CD14-positive monocyte (primary cell): ENCODE measurements at regions not wholly inside any gene's neighbourhood (a gene's known extent, or its start where the extent isn't known, plus 50 kb on each side); places are given as distances from the start of the nearest gene placed in this dataset.
A peak's percentile ranks its signal among the peaks of the same experiment; 100 is the strongest.

Experiments
- DNase-seq, 3 donors: peaks; one replicate each; pipeline ENCODE4 v3.0.0-alpha.2; 2011 to 2022
- H2AFZ ChIP-seq: 2 replicates; pipeline ENCODE4 v1.6.0; 2012; ENCODE audit warnings: mild to moderate bottlenecking, low read depth, low read length, inconsistent platforms; ENCODE audit not compliant: insufficient read depth, poor library complexity, severe bottlenecking
- H3K27ac ChIP-seq, 2 donors: 1 replicate in 1 of 2; 2 replicates in 1 of 2; pipeline ENCODE4 v1.5.1; 2012 to 2013; ENCODE audit warnings: low read length in 2 of 2, control low read depth in 1 of 2, inconsistent platforms in 1 of 2, low read depth in 1 of 2, mild to moderate bottlenecking in 1 of 2
- H3K27me3 ChIP-seq, 2 donors: one replicate each; pipeline versions ENCODE4 v1.6.0 to v1.6.1; 2011 to 2013; ENCODE audit warnings: low read length in 2 of 2; ENCODE audit not compliant: control insufficient read depth in 2 of 2, insufficient read depth in 2 of 2
- H3K36me3 ChIP-seq, 2 donors: replicated peaks in 1 of 2; 1 replicate in 1 of 2; 2 replicates in 1 of 2; pipeline versions ENCODE4 v1.5.1 to v1.6.1; 2012 to 2013; ENCODE audit warnings: low read length in 2 of 2, control low read depth in 1 of 2, inconsistent platforms in 1 of 2, mild to moderate bottlenecking in 1 of 2; ENCODE audit not compliant: insufficient read depth in 2 of 2, control insufficient read depth in 1 of 2
- H3K4me1 ChIP-seq, 2 donors: 1 replicate in 1 of 2; 2 replicates in 1 of 2; pipeline versions ENCODE4 v1.5.1 to v1.6.1; 2012 to 2013; ENCODE audit warnings: low read length in 2 of 2, control low read depth in 1 of 2, inconsistent platforms in 1 of 2, mild to moderate bottlenecking in 1 of 2, moderate library complexity in 1 of 2; ENCODE audit not compliant: insufficient read depth in 2 of 2, control insufficient read depth in 1 of 2
- H3K4me2 ChIP-seq: replicated peaks from 2 replicates; pipeline ENCODE3; 2012; ENCODE audit warnings: low read length, moderate library complexity, mild to moderate bottlenecking; ENCODE audit not compliant: poor library complexity, severe bottlenecking; ENCODE audit errors: extremely low read depth
- H3K4me3 ChIP-seq, 3 experiments: fragments of 200-600 bp in 1 of 3; sonication (generic) in 1 of 3; replicated peaks in 1 of 3; 1 replicate in 2 of 3; 2 replicates in 1 of 3; pipeline ENCODE4 v1.5.1; 2011 to 2013; ENCODE audit warnings: low read length in 3 of 3, mild to moderate bottlenecking in 3 of 3, control low read depth in 2 of 3, low read depth in 2 of 3, inconsistent platforms in 1 of 3, moderate library complexity in 1 of 3
- H3K79me2 ChIP-seq: 2 replicates; pipeline ENCODE4 v1.6.0; 2012; ENCODE audit warnings: mild to moderate bottlenecking, control low read depth, inconsistent platforms, low read length, moderate library complexity; ENCODE audit not compliant: insufficient read depth
- H3K9ac ChIP-seq: 2 replicates; pipeline ENCODE4 v1.6.0; 2017; ENCODE audit warnings: low read length, mild to moderate bottlenecking; ENCODE audit not compliant: insufficient read depth, poor library complexity, severe bottlenecking
- H3K9me3 ChIP-seq, 2 donors: replicated peaks in 1 of 2; 1 replicate in 1 of 2; 2 replicates in 1 of 2; pipeline versions ENCODE4 v1.5.1 to v1.6.1; 2012 to 2013; ENCODE audit warnings: low read length in 2 of 2, control low read depth in 1 of 2; ENCODE audit not compliant: control insufficient read depth in 1 of 2, insufficient read depth in 1 of 2
- H4K20me1 ChIP-seq: 2 replicates; pipeline ENCODE4 v1.6.0; 2012; ENCODE audit warnings: mild to moderate bottlenecking, low read length, control low read depth, moderate library complexity; ENCODE audit not compliant: insufficient read depth
- H3K27ac Mint-ChIP-seq, 7 donors: one replicate each; pipeline ENCODE4 v1.8.0; 2020; ENCODE audit warnings: mild to moderate bottlenecking in 7 of 7, mixed read lengths in 7 of 7, moderate library complexity in 6 of 7, inconsistent platforms in 2 of 7
- H3K27me3 Mint-ChIP-seq, 3 donors: one replicate each; pipeline ENCODE4 v1.8.0; 2021 to 2022; ENCODE audit warnings: low read depth in 3 of 3, mild to moderate bottlenecking in 3 of 3, mixed read lengths in 3 of 3, moderate library complexity in 3 of 3, inconsistent platforms in 1 of 3
- H3K36me3 Mint-ChIP-seq, 2 donors: one replicate each; pipeline ENCODE4 v1.8.0; 2020; ENCODE audit warnings: mixed read lengths in 2 of 2, inconsistent platforms in 1 of 2, mild to moderate bottlenecking in 1 of 2
- H3K4me1 Mint-ChIP-seq: one replicate; pipeline ENCODE4 v1.8.0; 2020; ENCODE audit warnings: mild to moderate bottlenecking, mixed read lengths
- H3K4me3 Mint-ChIP-seq, 2 donors: one replicate each; pipeline ENCODE4 v1.8.0; 2020; ENCODE audit warnings: mild to moderate bottlenecking in 2 of 2, mixed read lengths in 2 of 2, moderate library complexity in 1 of 2
- H3K9me3 Mint-ChIP-seq, 7 donors: one replicate each; pipeline ENCODE4 v1.8.0; 2020 to 2022; ENCODE audit warnings: mixed read lengths in 7 of 7, mild to moderate bottlenecking in 6 of 7, moderate library complexity in 6 of 7, inconsistent platforms in 2 of 7
- WGBS: methylation state at CpG from one replicate; pipeline ENCODE4 v1.1.5; 2013; ENCODE audit warnings: missing lambda C conversion rate; ENCODE audit not compliant: insufficient coverage; 5-methylcytosine and 5-hydroxymethylcytosine counted together
- intact Hi-C, 2 donors: fragments of 100-400 bp; cut with micrococcal nuclease; formaldehyde crosslinking; loops; one replicate each; pipeline versions ENCODE4 v1.15.0 to v1.15.1; 2023
- TF ChIP-seq, protein P1 (sequence below): fragments of 200-600 bp; IDR thresholded peaks from one replicate; pipeline ENCODE4 v1.8.0; 2022; ENCODE audit warnings: antibody characterized with exemption, mild to moderate bottlenecking

DNA sequence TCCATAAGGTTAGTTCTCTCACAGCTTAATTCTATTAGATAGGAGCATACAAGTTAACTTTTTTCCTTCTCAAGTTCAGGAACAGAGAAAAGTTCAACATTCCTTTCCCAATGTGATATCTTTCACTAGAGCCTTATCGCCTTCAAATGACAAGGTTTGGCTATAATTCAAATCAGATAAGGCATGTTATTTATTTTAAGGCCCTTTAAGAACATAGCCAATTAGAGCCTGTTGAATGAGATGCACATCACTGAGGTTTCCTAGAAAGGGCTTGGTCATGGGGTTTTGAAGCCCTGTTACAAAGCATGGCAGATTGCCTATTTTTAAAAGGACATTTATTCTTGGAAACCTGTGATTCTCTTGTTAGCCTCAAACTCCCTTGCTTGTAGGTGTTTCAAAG lies 123.4 kb downstream of the BASP1 start:
- H4K20me1 ChIP-seq, result no peaks in the 10 kb centered on the region
- no peaks in the 10 kb centered on the region for H3K27me3 ChIP-seq
- peaks cover 8 to 21% of the 10 kb centered on the region in 2 donors for H3K9me3 ChIP-seq
- no peak for DNase-seq
- H2AFZ ChIP-seq, result no peak overlapping the region
- no peak overlapping the region for H3K4me2 ChIP-seq
- Mint-ChIP-seq H3K27me3 (peaks cover 0 to 3% (median 0%) of the 10 kb centered on the region in 3 donors), H3K4me3 (no peak overlapping the region), H3K36me3 (no peaks in the 10 kb centered on the region), H3K4me1 (peaks cover 7% of the 10 kb centered on the region), H3K9me3 (peaks cover 6 to 19% (median 14%) of the 10 kb centered on the region in 7 donors), H3K27ac (no peak overlapping the region)
- TF ChIP-seq, protein P1, sequence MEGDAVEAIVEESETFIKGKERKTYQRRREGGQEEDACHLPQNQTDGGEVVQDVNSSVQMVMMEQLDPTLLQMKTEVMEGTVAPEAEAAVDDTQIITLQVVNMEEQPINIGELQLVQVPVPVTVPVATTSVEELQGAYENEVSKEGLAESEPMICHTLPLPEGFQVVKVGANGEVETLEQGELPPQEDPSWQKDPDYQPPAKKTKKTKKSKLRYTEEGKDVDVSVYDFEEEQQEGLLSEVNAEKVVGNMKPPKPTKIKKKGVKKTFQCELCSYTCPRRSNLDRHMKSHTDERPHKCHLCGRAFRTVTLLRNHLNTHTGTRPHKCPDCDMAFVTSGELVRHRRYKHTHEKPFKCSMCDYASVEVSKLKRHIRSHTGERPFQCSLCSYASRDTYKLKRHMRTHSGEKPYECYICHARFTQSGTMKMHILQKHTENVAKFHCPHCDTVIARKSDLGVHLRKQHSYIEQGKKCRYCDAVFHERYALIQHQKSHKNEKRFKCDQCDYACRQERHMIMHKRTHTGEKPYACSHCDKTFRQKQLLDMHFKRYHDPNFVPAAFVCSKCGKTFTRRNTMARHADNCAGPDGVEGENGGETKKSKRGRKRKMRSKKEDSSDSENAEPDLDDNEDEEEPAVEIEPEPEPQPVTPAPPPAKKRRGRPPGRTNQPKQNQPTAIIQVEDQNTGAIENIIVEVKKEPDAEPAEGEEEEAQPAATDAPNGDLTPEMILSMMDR, result no peak
- no peaks in the 10 kb centered on the region for H3K36me3 ChIP-seq
- no peak overlapping the region for H3K9ac ChIP-seq
- H3K79me2 ChIP-seq, result no peaks in the 10 kb centered on the region
- H3K4me3 ChIP-seq, result no peak overlapping the region
- H3K27ac ChIP-seq, result no peak overlapping the region
- intact Hi-C loops, result loop anchor here in 1 of 2 donors (10.0 kb wide), 1 partner anchor 116 kb away; no protein-coding TSS in a partner anchor
- no CpG with 5 or more reads among the region's 1 CpG for WGBS
- H3K4me1 ChIP-seq, result no peaks in the 10 kb centered on the region

DNA sequence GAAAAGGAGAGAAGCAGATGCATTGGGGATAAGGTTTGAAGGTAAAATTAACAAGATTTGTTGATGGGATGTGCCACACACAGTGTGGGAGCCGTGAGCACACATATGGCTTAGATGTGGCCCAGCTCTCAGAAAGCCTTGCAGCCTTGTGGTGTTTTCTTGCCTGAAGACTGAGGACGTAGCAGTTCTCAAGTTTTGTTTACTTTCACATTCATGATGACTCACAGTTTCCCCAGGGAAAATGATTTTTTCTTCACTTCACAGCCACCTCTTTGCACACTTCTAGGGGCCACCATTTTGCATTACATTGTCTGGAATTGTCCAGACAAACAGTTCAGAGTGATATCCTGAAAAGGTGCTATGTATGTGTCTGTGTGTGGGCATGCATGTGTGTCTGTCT lies 126.2 kb downstream of the BASP1 start:
- no peaks in the 10 kb centered on the region for H3K27me3 ChIP-seq
- no peak overlapping the region for H3K27ac ChIP-seq
- no peak overlapping the region for H3K9ac ChIP-seq
- peaks cover 0 to 2% of the 10 kb centered on the region in 2 donors for H3K9me3 ChIP-seq
- peak in 2 of 3 donors; percentile 15 to 33 for DNase-seq
- H3K36me3 ChIP-seq, result no peaks in the 10 kb centered on the region
- H3K4me3 ChIP-seq, result no peak overlapping the region
- H3K4me1 Mint-ChIP-seq, result peaks cover 9% of the 10 kb centered on the region
- H4K20me1 ChIP-seq, result no peaks in the 10 kb centered on the region
- no peak overlapping the region for H3K4me3 Mint-ChIP-seq
- no peaks in the 10 kb centered on the region for H3K79me2 ChIP-seq
- H3K9me3 Mint-ChIP-seq, result peaks cover 0 to 2% (median 0%) of the 10 kb centered on the region in 7 donors
- H3K27me3 Mint-ChIP-seq, result peaks cover 0 to 3% (median 0%) of the 10 kb centered on the region in 3 donors
- TF ChIP-seq, protein P1, result no peak
- no peak overlapping the region for H3K4me2 ChIP-seq
- no peak overlapping the region for H2AFZ ChIP-seq
- 80% methylated on average over 1 of the region's 2 CpGs for WGBS
- H3K4me1 ChIP-seq, result no peaks in the 10 kb centered on the region
- intact Hi-C loops, result loop anchor here in 1 of 2 donors (10.0 kb wide), 1 partner anchor 119 kb away; no protein-coding TSS in a partner anchor
- no peaks in the 10 kb centered on the region for H3K36me3 Mint-ChIP-seq
- peak overlapping the region in 1 of 7 donors; percentile 16 for H3K27ac Mint-ChIP-seq
